ENCODE measurements at regions not wholly inside any gene's neighbourhood (a gene's known extent, or its start where the extent isn't known, plus 50 kb on each side); places are given as distances from the start of the nearest gene placed in this dataset.

DNA sequence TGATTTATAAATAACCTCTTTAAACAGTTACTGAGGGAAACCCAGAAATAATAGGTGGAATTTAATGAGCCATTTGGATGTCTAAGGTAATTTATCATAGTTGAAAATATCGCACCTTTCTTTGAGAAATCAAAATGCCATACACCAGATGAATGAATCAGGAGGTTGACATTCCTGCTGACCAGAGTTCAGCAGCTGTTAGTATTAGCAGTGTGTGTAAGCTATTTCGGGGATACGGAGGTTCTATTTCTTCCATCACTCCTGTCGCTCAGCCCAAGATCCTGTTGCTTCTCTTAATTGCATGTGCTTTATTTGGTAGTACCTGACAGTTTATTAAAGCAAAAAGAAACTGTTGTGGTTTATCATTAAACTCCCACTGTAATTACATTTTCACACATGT lies 67.1 kb downstream of the HDGFL1 start:
- no peaks in the 10 kb centered on the region for H3K4me1 ChIP-seq
- DNase-seq (ENCODE audit: low spot score), result no peak
- H3K27ac ChIP-seq, result no peak overlapping the region
- TF ChIP-seq, protein P1, sequence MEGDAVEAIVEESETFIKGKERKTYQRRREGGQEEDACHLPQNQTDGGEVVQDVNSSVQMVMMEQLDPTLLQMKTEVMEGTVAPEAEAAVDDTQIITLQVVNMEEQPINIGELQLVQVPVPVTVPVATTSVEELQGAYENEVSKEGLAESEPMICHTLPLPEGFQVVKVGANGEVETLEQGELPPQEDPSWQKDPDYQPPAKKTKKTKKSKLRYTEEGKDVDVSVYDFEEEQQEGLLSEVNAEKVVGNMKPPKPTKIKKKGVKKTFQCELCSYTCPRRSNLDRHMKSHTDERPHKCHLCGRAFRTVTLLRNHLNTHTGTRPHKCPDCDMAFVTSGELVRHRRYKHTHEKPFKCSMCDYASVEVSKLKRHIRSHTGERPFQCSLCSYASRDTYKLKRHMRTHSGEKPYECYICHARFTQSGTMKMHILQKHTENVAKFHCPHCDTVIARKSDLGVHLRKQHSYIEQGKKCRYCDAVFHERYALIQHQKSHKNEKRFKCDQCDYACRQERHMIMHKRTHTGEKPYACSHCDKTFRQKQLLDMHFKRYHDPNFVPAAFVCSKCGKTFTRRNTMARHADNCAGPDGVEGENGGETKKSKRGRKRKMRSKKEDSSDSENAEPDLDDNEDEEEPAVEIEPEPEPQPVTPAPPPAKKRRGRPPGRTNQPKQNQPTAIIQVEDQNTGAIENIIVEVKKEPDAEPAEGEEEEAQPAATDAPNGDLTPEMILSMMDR (IDR thresholded peaks at IDR 0.05), result no peak
- no peaks in the 10 kb centered on the region for H3K27me3 ChIP-seq
- H3K4me3 ChIP-seq, result no peak overlapping the region
- H3K36me3 ChIP-seq, result no peaks in the 10 kb centered on the region
- no peaks in the 10 kb centered on the region for H3K9me3 ChIP-seq

DNA sequence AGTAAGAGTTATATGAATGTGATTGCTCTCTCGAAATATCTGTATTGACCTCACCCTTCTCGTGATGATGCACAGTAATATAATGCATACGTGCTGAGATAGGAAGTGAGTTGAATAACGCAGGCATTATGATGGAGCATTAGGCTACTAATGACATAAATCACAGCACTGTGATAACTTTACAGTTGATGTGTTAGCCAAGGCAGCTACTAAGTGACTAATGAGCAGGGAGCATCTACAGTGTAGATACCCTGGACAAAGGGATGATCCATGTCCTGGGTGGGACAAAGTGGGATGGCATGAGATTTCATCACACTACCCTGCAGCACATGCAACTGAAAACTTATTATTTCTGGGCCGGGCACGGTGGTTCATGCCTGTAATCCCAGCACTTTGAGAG lies 68.4 kb downstream of the HDGFL1 start:
- Histone ChIP-seq H3K27ac (no peak overlapping the region), H3K4me3 (no peak overlapping the region), H3K4me1 (no peaks in the 10 kb centered on the region), H3K9me3 (no peaks in the 10 kb centered on the region), H3K27me3 (no peaks in the 10 kb centered on the region), H3K36me3 (no peaks in the 10 kb centered on the region)
- DNase-seq (ENCODE audit: low spot score), result no peak
- TF ChIP-seq, protein P1 (IDR thresholded peaks at IDR 0.05), result no peak

DNA sequence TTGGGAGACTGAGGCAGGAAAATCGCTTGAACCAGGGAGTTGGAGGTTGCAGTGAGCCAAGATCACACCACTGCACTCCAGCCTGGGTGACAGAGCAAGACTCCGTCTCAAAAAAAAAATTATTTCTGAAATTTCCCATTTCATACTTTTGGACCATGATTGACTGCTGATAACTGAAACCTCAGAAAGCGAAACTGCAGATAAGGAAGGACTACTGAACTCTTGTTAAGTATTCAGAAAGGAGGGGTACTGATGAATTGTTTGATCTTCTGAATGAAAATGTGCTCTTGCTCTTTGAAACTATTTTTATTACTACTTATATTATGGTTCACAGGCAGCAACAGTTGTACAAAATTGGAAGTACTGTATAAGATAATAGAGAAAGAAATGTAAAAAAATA lies 69.0 kb downstream of the HDGFL1 start:
- Histone ChIP-seq H3K4me3 (no peak overlapping the region), H3K36me3 (no peaks in the 10 kb centered on the region), H3K27me3 (no peaks in the 10 kb centered on the region), H3K4me1 (no peaks in the 10 kb centered on the region), H3K9me3 (no peaks in the 10 kb centered on the region), H3K27ac (no peak overlapping the region)
- no peak for DNase-seq (ENCODE audit: low spot score)
- TF ChIP-seq, protein P1 (IDR thresholded peaks at IDR 0.05), result no peak

DNA sequence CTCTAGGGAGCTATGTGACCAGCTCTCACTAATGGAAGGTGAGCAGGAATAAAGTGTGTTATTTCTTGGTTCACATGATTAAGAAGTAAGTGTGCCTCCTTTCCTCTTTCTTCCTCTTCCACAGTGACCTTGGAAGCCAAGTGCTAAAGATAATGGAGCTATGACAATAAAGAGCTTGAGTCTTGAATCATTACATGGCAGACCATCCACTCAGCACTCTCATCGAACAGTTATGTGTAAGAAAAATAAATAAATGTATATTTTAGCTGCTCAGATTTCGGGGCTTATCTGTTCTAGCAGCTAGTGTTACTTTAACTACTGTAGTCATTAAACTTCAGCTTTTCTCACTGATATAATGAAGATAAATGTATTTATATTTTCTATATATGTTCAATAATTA lies 72.9 kb downstream of the HDGFL1 start:
- no peak overlapping the region for H3K27ac ChIP-seq
- TF ChIP-seq, protein P1 (IDR thresholded peaks at IDR 0.05), result no peak

DNA sequence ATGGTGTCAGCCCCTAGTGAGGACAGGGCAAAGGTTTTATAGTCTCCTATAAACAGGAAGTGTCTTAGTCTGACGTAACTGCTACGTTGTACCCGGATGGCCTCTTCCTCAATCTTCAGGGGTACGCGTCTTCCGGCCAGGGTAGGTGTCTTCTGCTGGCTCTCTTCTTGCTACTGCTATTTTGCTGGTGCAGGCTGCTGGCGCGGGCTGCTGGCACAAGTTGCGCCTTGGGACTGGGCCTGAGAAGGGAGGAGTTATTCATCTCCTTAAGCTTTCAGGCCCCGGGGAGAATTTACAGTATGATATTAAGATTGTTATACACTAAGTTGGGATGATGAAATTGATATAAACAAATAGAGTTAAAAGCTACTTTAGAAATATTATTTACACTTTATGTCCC lies 74.4 kb downstream of the HDGFL1 start:
- Histone ChIP-seq H3K9me3 (no peaks in the 10 kb centered on the region), H3K27ac (no peak overlapping the region), H3K27me3 (no peaks in the 10 kb centered on the region), H3K4me3 (no peak overlapping the region), H3K4me1 (no peaks in the 10 kb centered on the region), H3K36me3 (no peaks in the 10 kb centered on the region)
- no peak for DNase-seq (ENCODE audit: low spot score)
- TF ChIP-seq, protein P1 (IDR thresholded peaks at IDR 0.05), result no peak

More for the DNA sequence above, 72.9 kb downstream of the HDGFL1 start:
- H3K4me3 ChIP-seq, result no peak overlapping the region
- H3K9me3 ChIP-seq, result no peaks in the 10 kb centered on the region
- no peaks in the 10 kb centered on the region for H3K36me3 ChIP-seq
- no peak for DNase-seq (ENCODE audit: low spot score)
- no peaks in the 10 kb centered on the region for H3K4me1 ChIP-seq
- H3K27me3 ChIP-seq, result no peaks in the 10 kb centered on the region

DNA sequence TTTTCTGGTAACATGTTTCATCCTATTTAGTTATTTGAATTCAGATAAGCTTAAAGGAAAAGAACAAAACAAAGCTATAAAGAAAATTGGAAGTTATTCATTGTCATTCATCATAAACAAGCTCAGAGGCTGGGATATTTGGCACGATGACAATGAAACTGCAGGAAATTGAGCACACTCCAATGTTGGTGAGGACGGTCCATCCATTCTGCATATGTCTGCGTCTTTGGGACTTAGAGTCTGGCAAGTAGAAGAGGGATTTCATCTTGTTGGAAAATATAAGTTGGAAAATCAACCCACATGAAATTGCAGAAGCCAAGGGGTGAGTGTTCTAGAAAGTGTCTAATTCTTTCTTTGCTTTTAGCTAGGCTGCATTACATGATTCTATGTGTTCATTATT lies 78.4 kb downstream of the HDGFL1 start:
- Histone ChIP-seq H3K36me3 (no peaks in the 10 kb centered on the region), H3K27me3 (no peaks in the 10 kb centered on the region), H3K4me3 (no peak overlapping the region), H3K4me1 (no peaks in the 10 kb centered on the region), H3K9me3 (no peaks in the 10 kb centered on the region), H3K27ac (no peak overlapping the region)
- no peak for DNase-seq (ENCODE audit: low spot score)
- TF ChIP-seq, protein P1 (IDR thresholded peaks at IDR 0.05), result no peak

Measured in right atrium auricular region (tissue), 2 donors.